ENCODE measurements at regions not wholly inside any gene's neighbourhood (a gene's known extent, or its start where the extent isn't known, plus 50 kb on each side); places are given as distances from the start of the nearest gene placed in this dataset.

DNA sequence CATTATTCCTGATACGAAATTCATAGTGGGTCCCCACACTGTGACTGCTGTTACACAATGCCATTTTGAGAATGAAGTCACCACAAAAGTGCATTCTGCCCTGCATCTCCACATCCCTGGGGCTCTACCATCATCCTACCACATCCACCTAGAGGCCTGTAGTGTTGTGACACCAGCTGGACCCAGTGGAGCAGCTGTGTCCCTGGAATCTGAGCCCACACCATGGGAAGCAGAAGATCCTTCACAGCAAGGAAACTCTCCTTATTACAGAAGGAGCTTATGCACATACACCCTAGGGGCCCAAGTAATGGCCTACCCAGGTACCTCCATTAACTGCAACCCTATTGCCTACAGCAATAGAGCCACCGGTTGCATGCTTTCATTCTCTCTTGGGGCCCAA lies 566.6 kb upstream of the EPHA7 start:
- H3K9me2 ChIP-seq (ENCODE audit: insufficient read depth, low read length): no peaks in the 10 kb centered on the region
- H3K4me2 ChIP-seq (ENCODE audit: low read length): no peak overlapping the region
- no peak overlapping the region for H3K4me3 ChIP-seq (ENCODE audit: low read length)
- TF ChIP-seq, protein P1, sequence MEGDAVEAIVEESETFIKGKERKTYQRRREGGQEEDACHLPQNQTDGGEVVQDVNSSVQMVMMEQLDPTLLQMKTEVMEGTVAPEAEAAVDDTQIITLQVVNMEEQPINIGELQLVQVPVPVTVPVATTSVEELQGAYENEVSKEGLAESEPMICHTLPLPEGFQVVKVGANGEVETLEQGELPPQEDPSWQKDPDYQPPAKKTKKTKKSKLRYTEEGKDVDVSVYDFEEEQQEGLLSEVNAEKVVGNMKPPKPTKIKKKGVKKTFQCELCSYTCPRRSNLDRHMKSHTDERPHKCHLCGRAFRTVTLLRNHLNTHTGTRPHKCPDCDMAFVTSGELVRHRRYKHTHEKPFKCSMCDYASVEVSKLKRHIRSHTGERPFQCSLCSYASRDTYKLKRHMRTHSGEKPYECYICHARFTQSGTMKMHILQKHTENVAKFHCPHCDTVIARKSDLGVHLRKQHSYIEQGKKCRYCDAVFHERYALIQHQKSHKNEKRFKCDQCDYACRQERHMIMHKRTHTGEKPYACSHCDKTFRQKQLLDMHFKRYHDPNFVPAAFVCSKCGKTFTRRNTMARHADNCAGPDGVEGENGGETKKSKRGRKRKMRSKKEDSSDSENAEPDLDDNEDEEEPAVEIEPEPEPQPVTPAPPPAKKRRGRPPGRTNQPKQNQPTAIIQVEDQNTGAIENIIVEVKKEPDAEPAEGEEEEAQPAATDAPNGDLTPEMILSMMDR (IDR thresholded peaks at IDR 0.05; ENCODE audit: poor library complexity, severe bottlenecking): no peak
- TF ChIP-seq SMC3 (conservative IDR thresholded peaks at IDR 0.05; ENCODE audit: poor library complexity): no peak
- TF ChIP-seq, protein P2, sequence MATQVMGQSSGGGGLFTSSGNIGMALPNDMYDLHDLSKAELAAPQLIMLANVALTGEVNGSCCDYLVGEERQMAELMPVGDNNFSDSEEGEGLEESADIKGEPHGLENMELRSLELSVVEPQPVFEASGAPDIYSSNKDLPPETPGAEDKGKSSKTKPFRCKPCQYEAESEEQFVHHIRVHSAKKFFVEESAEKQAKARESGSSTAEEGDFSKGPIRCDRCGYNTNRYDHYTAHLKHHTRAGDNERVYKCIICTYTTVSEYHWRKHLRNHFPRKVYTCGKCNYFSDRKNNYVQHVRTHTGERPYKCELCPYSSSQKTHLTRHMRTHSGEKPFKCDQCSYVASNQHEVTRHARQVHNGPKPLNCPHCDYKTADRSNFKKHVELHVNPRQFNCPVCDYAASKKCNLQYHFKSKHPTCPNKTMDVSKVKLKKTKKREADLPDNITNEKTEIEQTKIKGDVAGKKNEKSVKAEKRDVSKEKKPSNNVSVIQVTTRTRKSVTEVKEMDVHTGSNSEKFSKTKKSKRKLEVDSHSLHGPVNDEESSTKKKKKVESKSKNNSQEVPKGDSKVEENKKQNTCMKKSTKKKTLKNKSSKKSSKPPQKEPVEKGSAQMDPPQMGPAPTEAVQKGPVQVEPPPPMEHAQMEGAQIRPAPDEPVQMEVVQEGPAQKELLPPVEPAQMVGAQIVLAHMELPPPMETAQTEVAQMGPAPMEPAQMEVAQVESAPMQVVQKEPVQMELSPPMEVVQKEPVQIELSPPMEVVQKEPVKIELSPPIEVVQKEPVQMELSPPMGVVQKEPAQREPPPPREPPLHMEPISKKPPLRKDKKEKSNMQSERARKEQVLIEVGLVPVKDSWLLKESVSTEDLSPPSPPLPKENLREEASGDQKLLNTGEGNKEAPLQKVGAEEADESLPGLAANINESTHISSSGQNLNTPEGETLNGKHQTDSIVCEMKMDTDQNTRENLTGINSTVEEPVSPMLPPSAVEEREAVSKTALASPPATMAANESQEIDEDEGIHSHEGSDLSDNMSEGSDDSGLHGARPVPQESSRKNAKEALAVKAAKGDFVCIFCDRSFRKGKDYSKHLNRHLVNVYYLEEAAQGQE (IDR thresholded peaks at IDR 0.05; ENCODE audit: borderline replicate concordance): no peak
- TF ChIP-seq EP300 (conservative IDR thresholded peaks at IDR 0.05; ENCODE audit: poor library complexity, severe bottlenecking): no peak
- TF ChIP-seq POLR2AphosphoS5 (IDR thresholded peaks at IDR 0.05): no peak
- TF ChIP-seq MXI1 (conservative IDR thresholded peaks at IDR 0.05; ENCODE audit: poor library complexity, severe bottlenecking): no peak
- TF ChIP-seq TAF1 (IDR thresholded peaks at IDR 0.05; ENCODE audit: low read depth): no peak
- TF ChIP-seq EZH2 (IDR thresholded peaks at IDR 0.05; ENCODE audit: borderline replicate concordance, insufficient read depth, low read length, poor library complexity, severe bottlenecking): no peak
- TF ChIP-seq RAD21 (conservative IDR thresholded peaks at IDR 0.05): no peak
- no peak overlapping the region for H3K27ac ChIP-seq (ENCODE audit: low read length)
- no peaks in the 10 kb centered on the region for H3K27me3 ChIP-seq (ENCODE audit: insufficient read depth, low read depth, low read length)
- H4K20me1 ChIP-seq (ENCODE audit: insufficient read depth): no peaks in the 10 kb centered on the region
- H3K9ac ChIP-seq (ENCODE audit: low read length): no peak overlapping the region
- H3K79me2 ChIP-seq (replicated peaks; ENCODE audit: insufficient read depth, low read length): no peaks in the 10 kb centered on the region
- H2AFZ ChIP-seq (ENCODE audit: low read depth, low read length): no peak overlapping the region
- H3K36me3 ChIP-seq (ENCODE audit: insufficient read depth, low read length): no peaks in the 10 kb centered on the region
- no peaks in the 10 kb centered on the region for H3K9me3 ChIP-seq (ENCODE audit: low read length)
- no peaks in the 10 kb centered on the region for H3F3A ChIP-seq (ENCODE audit: insufficient read depth, low read length, poor library complexity, severe bottlenecking)

DNA sequence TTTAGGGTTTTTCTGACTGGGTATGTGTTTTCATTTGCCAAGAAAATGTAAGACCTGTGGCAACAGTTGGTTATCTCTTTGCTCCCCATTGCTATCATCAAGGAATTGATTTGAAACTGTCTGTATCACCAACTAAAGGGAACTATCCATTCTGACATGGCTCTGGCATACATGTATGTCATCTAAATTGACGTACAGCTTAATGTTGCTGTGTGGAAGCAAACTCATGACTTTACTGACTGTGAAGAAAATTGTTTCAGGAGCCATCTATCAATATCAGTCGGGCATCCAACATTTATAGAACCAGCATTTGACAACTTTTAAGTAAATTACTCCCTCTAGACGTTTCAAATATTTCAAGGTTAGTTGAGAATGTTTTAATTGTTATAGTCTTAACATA lies 555.8 kb upstream of the EPHA7 start:
- H3K27ac ChIP-seq (ENCODE audit: low read length): no peak overlapping the region
- TF ChIP-seq EP300 (conservative IDR thresholded peaks at IDR 0.05; ENCODE audit: poor library complexity, severe bottlenecking) (peak; percentile 84), EZH2 (IDR thresholded peaks at IDR 0.05; ENCODE audit: borderline replicate concordance, insufficient read depth, low read length, poor library complexity, severe bottlenecking) (no peak), TAF1 (IDR thresholded peaks at IDR 0.05; ENCODE audit: low read depth) (no peak), RAD21 (conservative IDR thresholded peaks at IDR 0.05) (no peak), POLR2AphosphoS5 (IDR thresholded peaks at IDR 0.05) (peak; percentile 54), MXI1 (conservative IDR thresholded peaks at IDR 0.05; ENCODE audit: poor library complexity, severe bottlenecking) (no peak)
- TF ChIP-seq, protein P1 (IDR thresholded peaks at IDR 0.05; ENCODE audit: poor library complexity, severe bottlenecking): no peak
- TF ChIP-seq, protein P2 (IDR thresholded peaks at IDR 0.05; ENCODE audit: borderline replicate concordance): no peak
- no peaks in the 10 kb centered on the region for H3K9me3 ChIP-seq (ENCODE audit: low read length)
- no peak overlapping the region for H3K4me3 ChIP-seq (ENCODE audit: low read length)
- H3K9ac ChIP-seq (ENCODE audit: low read length): no peak overlapping the region
- no peaks in the 10 kb centered on the region for H3K79me2 ChIP-seq (replicated peaks; ENCODE audit: insufficient read depth, low read length)
- no peak overlapping the region for H2AFZ ChIP-seq (ENCODE audit: low read depth, low read length)
- no peaks in the 10 kb centered on the region for H3K9me2 ChIP-seq (ENCODE audit: insufficient read depth, low read length)
- no peaks in the 10 kb centered on the region for H3K36me3 ChIP-seq (ENCODE audit: insufficient read depth, low read length)
- no peak overlapping the region for H3K4me2 ChIP-seq (ENCODE audit: low read length)
- H3K27me3 ChIP-seq (ENCODE audit: insufficient read depth, low read depth, low read length): no peaks in the 10 kb centered on the region
- no peaks in the 10 kb centered on the region for H4K20me1 ChIP-seq (ENCODE audit: insufficient read depth)
- no peaks in the 10 kb centered on the region for H3F3A ChIP-seq (ENCODE audit: insufficient read depth, low read length, poor library complexity, severe bottlenecking)

Measured in neural cell (in vitro differentiated cells).